Brain microvascular endothelial cell (primary cell): ENCODE measurements at regions not wholly inside any gene's neighbourhood (a gene's known extent, or its start where the extent isn't known, plus 50 kb on each side); places are given as distances from the start of the nearest gene placed in this dataset.

Source experiments
- DNase-seq: peaks from one replicate; pipeline ENCODE4 v3.0.0-alpha.2; 2020
- H3K27ac ChIP-seq: fragments of 250-450 bp; sonication (Bioruptor Pico); 2 replicates; pipeline ENCODE4 v1.5.1; 2020; ENCODE audit warnings: mild to moderate bottlenecking, moderate library complexity
- H3K27me3 ChIP-seq: fragments of 250-450 bp; sonication (Bioruptor Pico); replicated peaks from 2 replicates; pipeline ENCODE4 v1.5.1; 2020; ENCODE audit warnings: mild to moderate bottlenecking
- H3K36me3 ChIP-seq: fragments of 250-450 bp; sonication (Bioruptor Pico); replicated peaks from 2 replicates; pipeline ENCODE4 v1.5.1; 2020; ENCODE audit warnings: mild to moderate bottlenecking
- H3K4me3 ChIP-seq: 2 replicates; pipeline ENCODE4 v1.5.1; 2011; ENCODE audit warnings: low read depth, mild to moderate bottlenecking, control low read depth, low read length, moderate library complexity
- CTCF ChIP-seq: IDR thresholded peaks from 2 replicates; pipeline ENCODE4 v1.5.1; 2011; ENCODE audit warnings: low read depth, mild to moderate bottlenecking, moderate library complexity, low read length, control low read depth, inconsistent platforms; ENCODE audit errors: missing control alignments
- in situ Hi-C: cut with HindIII; loops from 2 replicates; pipeline ENCODE4 v1.10.0; 2017; ENCODE audit warnings: low sequenced_read_pairs, low pct_ligation_motif_present

DNA sequence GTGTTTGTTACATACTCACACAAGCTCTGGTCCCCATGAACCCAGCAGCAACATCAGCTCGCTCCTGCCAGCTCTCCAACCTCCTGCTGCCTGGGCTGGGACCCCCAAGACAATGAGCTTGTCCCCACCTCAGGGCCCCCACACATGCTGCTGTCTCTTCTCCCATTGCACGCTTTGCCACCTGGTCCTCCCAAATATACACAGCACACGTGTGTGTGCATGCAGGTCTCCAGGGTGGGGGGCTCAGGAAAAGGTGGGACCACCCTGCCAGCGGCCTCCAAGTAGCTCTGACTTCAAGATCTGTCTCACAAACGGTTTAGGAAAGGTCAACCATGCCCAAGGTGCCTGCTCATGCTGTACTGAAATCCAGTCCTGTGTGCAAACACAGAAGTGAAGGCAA lies 68.1 kb upstream of the CCND1 start:
- in situ Hi-C loops = no loop called here
- Histone ChIP-seq H3K27me3 (no peaks in the 10 kb centered on the region), H3K27ac (no peak overlapping the region), H3K4me3 (no peak overlapping the region), H3K36me3 (no peaks in the 10 kb centered on the region)
- TF ChIP-seq CTCF = no peak
- no peak for DNase-seq

DNA sequence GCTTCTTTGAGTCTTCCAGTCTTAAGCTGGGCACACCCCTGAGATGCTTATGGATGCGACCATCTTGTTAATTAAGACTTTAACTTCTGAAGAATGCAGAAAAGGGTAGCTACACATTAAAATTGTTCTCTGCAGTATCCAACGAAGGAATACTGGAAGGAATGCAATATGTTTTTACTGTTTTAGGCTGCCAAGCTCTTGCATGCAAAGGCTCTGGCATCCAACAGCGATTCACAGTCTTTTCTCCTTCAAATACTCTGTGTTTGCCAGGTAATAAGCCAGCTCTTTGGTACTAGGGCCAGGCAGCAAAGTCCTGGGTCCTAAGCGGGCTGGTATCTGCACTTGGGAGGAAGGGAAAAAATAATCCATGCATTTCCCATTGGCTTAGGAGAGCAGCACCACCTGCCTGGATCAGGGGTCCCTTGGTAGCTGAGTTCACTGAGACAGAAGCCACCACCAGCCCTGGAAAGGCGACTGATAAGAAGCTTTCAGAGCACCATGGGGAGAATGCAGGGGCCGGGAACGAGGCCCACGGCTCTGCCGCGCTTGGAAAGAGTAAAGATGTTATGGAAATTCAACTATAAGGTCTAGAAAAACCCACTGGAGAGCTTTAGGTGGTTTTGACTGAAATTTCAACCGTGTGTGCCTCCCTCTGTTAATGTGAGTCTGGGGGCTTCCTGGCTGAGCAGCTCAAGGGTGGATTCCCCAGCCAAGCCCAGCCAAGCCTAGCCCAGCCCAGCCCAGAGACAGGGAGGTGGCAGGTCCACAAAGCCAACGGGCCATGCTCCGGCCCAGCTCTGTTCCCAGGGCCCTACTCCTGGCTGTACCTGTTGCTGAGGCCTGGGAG lies 67.0 kb upstream of the CCND1 start:
- H3K36me3 ChIP-seq = no peaks in the 10 kb centered on the region
- in situ Hi-C loops = no loop called here
- H3K27ac ChIP-seq = no peak overlapping the region
- no peak overlapping the region for H3K4me3 ChIP-seq
- no peak for DNase-seq
- no peak for TF ChIP-seq CTCF
- no peaks in the 10 kb centered on the region for H3K27me3 ChIP-seq

DNA sequence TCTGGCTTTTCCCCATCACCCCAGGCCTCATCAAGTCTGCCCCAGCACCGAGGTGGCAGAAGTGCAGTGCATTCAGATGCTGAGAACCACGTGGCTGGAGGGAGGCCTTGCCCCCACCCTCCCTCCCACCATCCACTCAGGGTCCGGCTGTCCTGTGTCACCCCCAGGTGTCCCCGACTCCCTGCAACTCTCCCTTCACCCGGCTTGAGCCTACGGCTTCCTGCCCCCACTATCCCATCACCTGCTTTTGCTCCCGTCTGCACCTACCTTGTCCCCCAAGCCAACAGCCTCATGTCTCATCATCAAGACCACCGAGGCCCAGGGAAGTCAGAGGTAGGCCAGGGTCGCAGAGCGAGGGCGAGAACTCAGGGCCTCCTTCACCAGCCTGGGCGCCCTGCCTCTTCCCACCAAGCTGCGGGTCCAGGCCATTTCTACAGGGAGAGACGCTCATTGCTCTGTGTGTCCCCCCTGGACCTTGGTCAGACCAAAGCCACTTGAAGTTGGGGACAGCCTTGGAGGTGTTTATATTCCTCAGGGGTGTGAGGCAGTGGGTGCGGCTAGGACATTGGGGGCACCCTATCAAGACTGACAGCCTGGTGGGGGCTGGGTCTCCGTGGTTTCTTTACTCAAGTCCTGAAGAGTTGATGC lies 66.2 kb upstream of the CCND1 start:
- H3K4me3 ChIP-seq = no peak overlapping the region

GRCh38 chr11:69575296-69576068 lies 65.5 kb upstream of the CCND1 start:
- no peak for DNase-seq
- TF ChIP-seq CTCF = no peak
- Histone ChIP-seq H3K27ac (no peak overlapping the region), H3K36me3 (no peaks in the 10 kb centered on the region), H3K4me3 (no peak overlapping the region), H3K27me3 (no peaks in the 10 kb centered on the region)
- in situ Hi-C loops = no loop called here

More for the DNA sequence above, 66.2 kb upstream of the CCND1 start:
- DNase-seq = no peak
- TF ChIP-seq CTCF = no peak
- H3K27me3 ChIP-seq = no peaks in the 10 kb centered on the region
- in situ Hi-C loops = no loop called here
- H3K27ac ChIP-seq = no peak overlapping the region
- no peaks in the 10 kb centered on the region for H3K36me3 ChIP-seq

- Histone ChIP-seq H3K4me3 (no peak overlapping the region), H3K36me3 (no peaks in the 10 kb centered on the region), H3K27ac (no peak overlapping the region), H3K27me3 (no peaks in the 10 kb centered on the region)
- DNase-seq = no peak
- in situ Hi-C loops = no loop called here
- TF ChIP-seq CTCF = no peak
These were observed 64.7 kb upstream of the CCND1 start for GRCh38 chr11:69576069-69576782.
